CD1c-positive myeloid dendritic cell (primary cell): ENCODE measurements at regions not wholly inside any gene's neighbourhood (a gene's known extent, or its start where the extent isn't known, plus 50 kb on each side); places are given as distances from the start of the nearest gene placed in this dataset.
"Not testable (repeated sequence)": the region's sequence is repeated elsewhere in the genome, so short reads cannot be mapped to it uniquely, and the experiment has no call there.

Source experiments
- DNase-seq: peaks from one replicate; pipeline ENCODE4 v3.0.0-alpha.2; 2016; ENCODE audit errors: extremely low spot score

- DNase-seq: no peak
These were observed 195.7 kb upstream of the TBL1X start for GRCh38 chrX:9269134-9269533.

GRCh38 chrX:9271789-9272525 is 192.9 kb upstream of the TBL1X start:
- no peak for DNase-seq

GRCh38 chrX:9273744-9274143 is 191.1 kb upstream of the TBL1X start:
- DNase-seq: no peak

GRCh38 chrX:9278475-9279233 is 186.2 kb upstream of the TBL1X start:
- DNase-seq: no peak

- DNase-seq: no peak
These were observed 185.7 kb upstream of the TBL1X start for GRCh38 chrX:9279234-9279544.

- DNase-seq: no peak
These were observed 184.0 kb upstream of the TBL1X start for GRCh38 chrX:9280831-9281230.

- DNase-seq: peak; percentile 43
These were observed 182.5 kb upstream of the TBL1X start for GRCh38 chrX:9282325-9282724.

- peak; percentile 64 for DNase-seq
These were observed 179.5 kb upstream of the TBL1X start for GRCh38 chrX:9285342-9285771.

GRCh38 chrX:9286234-9286633 is 178.6 kb upstream of the TBL1X start:
- peak; percentile 58 for DNase-seq

GRCh38 chrX:9291629-9292028 is 173.2 kb upstream of the TBL1X start:
- no peak for DNase-seq

- DNase-seq: no peak
These were observed 171.8 kb upstream of the TBL1X start for GRCh38 chrX:9293051-9293496.

- DNase-seq: no peak
These were observed 171.0 kb upstream of the TBL1X start for GRCh38 chrX:9293903-9294302.

- DNase-seq: no peak
These were observed 169.3 kb upstream of the TBL1X start for GRCh38 chrX:9295551-9295950.

- DNase-seq: peak; percentile 23
These were observed 166.6 kb upstream of the TBL1X start for GRCh38 chrX:9298221-9298620.

- DNase-seq: not testable (repeated sequence)
These were observed 165.2 kb upstream of the TBL1X start for GRCh38 chrX:9299681-9300080.

- DNase-seq: no peak
These were observed 163.0 kb upstream of the TBL1X start for GRCh38 chrX:9301836-9302235.

- no peak for DNase-seq
These were observed 162.5 kb upstream of the TBL1X start for GRCh38 chrX:9302381-9302780.

- DNase-seq: no peak
These were observed 156.4 kb upstream of the TBL1X start for GRCh38 chrX:9308426-9308825.

- DNase-seq: no peak
These were observed 154.2 kb upstream of the TBL1X start for GRCh38 chrX:9310616-9311015.

- no peak for DNase-seq
These were observed 153.3 kb upstream of the TBL1X start for GRCh38 chrX:9311421-9312160.

GRCh38 chrX:9312922-9313867 is 151.7 kb upstream of the TBL1X start:
- DNase-seq: peak; percentile 44

- DNase-seq: no peak
These were observed 149.8 kb upstream of the TBL1X start for GRCh38 chrX:9315086-9315485.
